WTC11 (cell line): ENCODE measurements at regions not wholly inside any gene's neighbourhood (a gene's known extent, or its start where the extent isn't known, plus 50 kb on each side); places are given as distances from the start of the nearest gene placed in this dataset.

Experiments
- ATAC-seq: fragments of 200-7000 bp; cut with Tn5 transposase; 2 replicates; pipeline ENCODE4 v1.10.0; 2021; ENCODE audit warnings: mild to moderate bottlenecking, moderate library complexity
- CTCF ChIA-PET: fragments of 300-600 bp; sonication (Branson Sonifier 250); formaldehyde crosslinking; loops from one replicate; lab custom pipeline; 2021; ENCODE audit warnings: antibody characterized with exemption; lab: Charles Lee
- POLR2A ChIA-PET: fragments of 350-600 bp; sonication (Branson Sonifier 250); formaldehyde crosslinking; loops from one replicate; lab custom pipeline; 2021; ENCODE audit warnings: antibody characterized with exemption; lab: Charles Lee
- DNase-seq: peaks from one replicate; pipeline ENCODE4 v3.0.0; 2021; ENCODE audit warnings: low spot score
- H3K27ac Mint-ChIP-seq: 2 replicates; pipeline ENCODE4 v1.8.0; 2021; ENCODE audit warnings: mixed read lengths
- H3K27me3 Mint-ChIP-seq: 2 replicates; pipeline ENCODE4 v1.8.0; 2021; ENCODE audit warnings: low read depth, mild to moderate bottlenecking, moderate library complexity, mixed read lengths
- H3K36me3 Mint-ChIP-seq: 2 replicates; pipeline ENCODE4 v1.8.0; 2021; ENCODE audit warnings: mixed read lengths
- H3K4me1 Mint-ChIP-seq: 2 replicates; pipeline ENCODE4 v1.8.0; 2022; ENCODE audit warnings: mixed read lengths
- H3K4me3 Mint-ChIP-seq: 2 replicates; pipeline ENCODE4 v1.8.0; 2021; ENCODE audit warnings: mild to moderate bottlenecking, moderate library complexity, mixed read lengths
- H3K9me3 Mint-ChIP-seq: 2 replicates; pipeline ENCODE4 v1.8.0; 2021; ENCODE audit warnings: mixed read lengths
- ERG ChIP-seq: fragments of 250-450 bp; sonication (Bioruptor Pico); IDR thresholded peaks from 2 replicates; pipeline ENCODE4 v1.8.0; 2021; ENCODE audit warnings: mild to moderate bottlenecking
- ETV6 ChIP-seq: sonication (generic); formaldehyde crosslinking; IDR thresholded peaks from 2 replicates; pipeline ENCODE4 v1.8.1; 2022; ENCODE audit warnings: mild to moderate bottlenecking, missing genetic modification reagents
- FOXJ3 ChIP-seq: sonication (generic); formaldehyde crosslinking; IDR thresholded peaks from 2 replicates; pipeline ENCODE4 v1.9.0; 2021; ENCODE audit warnings: missing genetic modification reagents, mild to moderate bottlenecking, borderline replicate concordance
- FOXP4 ChIP-seq: sonication (generic); formaldehyde crosslinking; IDR thresholded peaks from 2 replicates; pipeline ENCODE4 v1.8.0; 2022; ENCODE audit warnings: mild to moderate bottlenecking, missing genetic modification reagents
- GABPB1 ChIP-seq: sonication (generic); formaldehyde crosslinking; IDR thresholded peaks from 2 replicates; pipeline ENCODE4 v1.8.1; 2023; ENCODE audit warnings: mild to moderate bottlenecking, missing genetic modification reagents
- GRHL2 ChIP-seq: fragments of 250-450 bp; sonication (Bioruptor Pico); IDR thresholded peaks from 2 replicates; pipeline ENCODE4 v1.8.0; 2022; ENCODE audit warnings: mild to moderate bottlenecking, moderate library complexity; ENCODE audit not compliant: insufficient replicate concordance, severe bottlenecking
- IRF1 ChIP-seq: sonication (generic); formaldehyde crosslinking; IDR thresholded peaks from 2 replicates; pipeline ENCODE4 v1.8.0; 2023; ENCODE audit warnings: missing genetic modification reagents
- JUN ChIP-seq: sonication (generic); formaldehyde crosslinking; IDR thresholded peaks from 2 replicates; pipeline ENCODE4 v1.8.0; 2023; ENCODE audit warnings: mild to moderate bottlenecking, missing genetic modification reagents
- MYBL2 ChIP-seq: sonication (generic); formaldehyde crosslinking; IDR thresholded peaks from 2 replicates; pipeline ENCODE4 v1.8.1; 2023; ENCODE audit warnings: mild to moderate bottlenecking, moderate library complexity, missing genetic modification reagents
- NFE2L1 ChIP-seq: sonication (generic); formaldehyde crosslinking; IDR thresholded peaks from 2 replicates; pipeline ENCODE4 v1.8.1; 2023; ENCODE audit warnings: missing genetic modification reagents
- NR2C2 ChIP-seq: sonication (generic); formaldehyde crosslinking; IDR thresholded peaks from 2 replicates; pipeline ENCODE4 v1.8.0; 2022; ENCODE audit warnings: mild to moderate bottlenecking, missing genetic modification reagents
- OVOL2 ChIP-seq: fragments of 250-450 bp; sonication (Bioruptor Pico); IDR thresholded peaks from 2 replicates; pipeline ENCODE4 v1.9.0; 2021; ENCODE audit warnings: mild to moderate bottlenecking, borderline replicate concordance
- RORB ChIP-seq: fragments of 250-450 bp; sonication (Bioruptor Pico); IDR thresholded peaks from 2 replicates; pipeline ENCODE4 v1.9.0; 2021; ENCODE audit warnings: mild to moderate bottlenecking
- SOX15 ChIP-seq: fragments of 250-450 bp; sonication (Bioruptor Pico); IDR thresholded peaks from 2 replicates; pipeline ENCODE4 v1.9.0; 2021; ENCODE audit warnings: mild to moderate bottlenecking
- STAT6 ChIP-seq: sonication (generic); formaldehyde crosslinking; conservative IDR thresholded peaks from 2 replicates; pipeline ENCODE4 v1.8.1; 2023; ENCODE audit warnings: mild to moderate bottlenecking, low read depth, missing genetic modification reagents, moderate library complexity
- TEAD4 ChIP-seq: sonication (generic); formaldehyde crosslinking; IDR thresholded peaks from 2 replicates; pipeline ENCODE4 v1.8.0; 2022; ENCODE audit warnings: mild to moderate bottlenecking, missing genetic modification reagents
- ZNF317 ChIP-seq: sonication (generic); formaldehyde crosslinking; IDR thresholded peaks from 2 replicates; pipeline ENCODE4 v1.8.1; 2023; ENCODE audit warnings: low read depth, mild to moderate bottlenecking, moderate library complexity, missing genetic modification reagents, borderline replicate concordance
- ZNF416 ChIP-seq: fragments of 250-450 bp; sonication (Bioruptor Pico); IDR thresholded peaks from 2 replicates; pipeline ENCODE4 v1.9.0; 2021; ENCODE audit warnings: mild to moderate bottlenecking, inconsistent platforms
- TF ChIP-seq, protein P1 (sequence below): sonication (generic); formaldehyde crosslinking; IDR thresholded peaks from 2 replicates; pipeline ENCODE4 v1.8.1; 2022; ENCODE audit warnings: low read depth, missing genetic modification reagents, borderline replicate concordance
- TF ChIP-seq, protein P2 (sequence below): sonication (generic); formaldehyde crosslinking; conservative IDR thresholded peaks from 2 replicates; pipeline ENCODE4 v1.8.1; 2022; ENCODE audit warnings: mild to moderate bottlenecking, missing genetic modification reagents
- TF ChIP-seq, protein P3 (sequence below): sonication (generic); formaldehyde crosslinking; IDR thresholded peaks from 2 replicates; pipeline ENCODE4 v1.8.1; 2023; ENCODE audit warnings: mild to moderate bottlenecking, missing genetic modification reagents
- TF ChIP-seq, protein P4 (sequence below): sonication (generic); formaldehyde crosslinking; IDR thresholded peaks from 2 replicates; pipeline ENCODE4 v1.8.0; 2022; ENCODE audit warnings: mild to moderate bottlenecking, missing genetic modification reagents

- H3K27ac Mint-ChIP-seq: no peak overlapping the region
- POLR2A ChIA-PET: no interaction called here
- H3K4me3 Mint-ChIP-seq: no peak overlapping the region
- H3K9me3 Mint-ChIP-seq: peaks cover 3% of the 10 kb centered on the region
- DNase-seq: no peak
- no peak for ATAC-seq
- H3K27me3 Mint-ChIP-seq: no peaks in the 10 kb centered on the region
- no peaks in the 10 kb centered on the region for H3K36me3 Mint-ChIP-seq
- CTCF ChIA-PET: interaction anchor here (1.0 kb wide), 1 partner anchor 215 kb away, joined by 3 read pairs; no protein-coding TSS in a partner anchor
- H3K4me1 Mint-ChIP-seq: no peaks in the 10 kb centered on the region
- TF ChIP-seq, protein P1, sequence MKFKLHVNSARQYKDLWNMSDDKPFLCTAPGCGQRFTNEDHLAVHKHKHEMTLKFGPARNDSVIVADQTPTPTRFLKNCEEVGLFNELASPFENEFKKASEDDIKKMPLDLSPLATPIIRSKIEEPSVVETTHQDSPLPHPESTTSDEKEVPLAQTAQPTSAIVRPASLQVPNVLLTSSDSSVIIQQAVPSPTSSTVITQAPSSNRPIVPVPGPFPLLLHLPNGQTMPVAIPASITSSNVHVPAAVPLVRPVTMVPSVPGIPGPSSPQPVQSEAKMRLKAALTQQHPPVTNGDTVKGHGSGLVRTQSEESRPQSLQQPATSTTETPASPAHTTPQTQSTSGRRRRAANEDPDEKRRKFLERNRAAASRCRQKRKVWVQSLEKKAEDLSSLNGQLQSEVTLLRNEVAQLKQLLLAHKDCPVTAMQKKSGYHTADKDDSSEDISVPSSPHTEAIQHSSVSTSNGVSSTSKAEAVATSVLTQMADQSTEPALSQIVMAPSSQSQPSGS (CRISPR knock-in tag): no peak
- TF ChIP-seq MYBL2 (CRISPR knock-in tag): no peak
- TF ChIP-seq NFE2L1 (CRISPR knock-in tag): no peak
Measured at GRCh38 chr3:107198581-107199181, 178.6 kb upstream of the CCDC54 start.

DNA sequence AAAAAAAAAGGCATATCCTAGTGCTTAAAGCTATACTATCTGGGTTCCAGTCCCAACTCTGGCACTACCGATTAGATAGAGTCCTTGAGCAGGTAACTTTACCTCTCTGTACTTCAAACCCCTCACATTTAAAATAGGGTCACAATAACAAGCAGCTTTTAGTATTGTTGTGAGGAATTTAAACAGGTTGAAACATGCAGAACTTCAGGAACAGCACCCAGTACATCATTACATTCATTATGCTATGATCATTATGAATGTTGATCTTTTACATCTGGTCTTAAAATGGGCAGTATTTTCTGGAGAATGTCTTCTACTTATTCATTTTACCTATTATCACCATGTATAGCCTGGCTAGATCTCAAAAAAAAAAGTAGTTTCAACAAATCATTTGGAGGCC is 176.1 kb upstream of the CCDC54 start:
- no peak for TF ChIP-seq SOX15 (CRISPR knock-in tag)
- TF ChIP-seq TEAD4 (CRISPR knock-in tag): no peak
- TF ChIP-seq, protein P2, sequence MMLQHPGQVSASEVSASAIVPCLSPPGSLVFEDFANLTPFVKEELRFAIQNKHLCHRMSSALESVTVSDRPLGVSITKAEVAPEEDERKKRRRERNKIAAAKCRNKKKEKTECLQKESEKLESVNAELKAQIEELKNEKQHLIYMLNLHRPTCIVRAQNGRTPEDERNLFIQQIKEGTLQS (CRISPR knock-in tag): no peak
- TF ChIP-seq ETV6: no peak
- TF ChIP-seq GABPB1 (CRISPR knock-in tag): no peak
- no peak for TF ChIP-seq IRF1 (CRISPR knock-in tag)
- no peak for TF ChIP-seq ZNF416
- no peak for TF ChIP-seq JUN
- TF ChIP-seq FOXP4 (CRISPR knock-in tag): no peak
- TF ChIP-seq ZNF317 (CRISPR knock-in tag): no peak
- no peak for TF ChIP-seq ERG (CRISPR knock-in tag)
- TF ChIP-seq RORB: no peak
- TF ChIP-seq NR2C2 (CRISPR knock-in tag): no peak
- TF ChIP-seq STAT6 (CRISPR knock-in tag): no peak
- TF ChIP-seq OVOL2 (CRISPR knock-in tag): no peak
- TF ChIP-seq, protein P3, sequence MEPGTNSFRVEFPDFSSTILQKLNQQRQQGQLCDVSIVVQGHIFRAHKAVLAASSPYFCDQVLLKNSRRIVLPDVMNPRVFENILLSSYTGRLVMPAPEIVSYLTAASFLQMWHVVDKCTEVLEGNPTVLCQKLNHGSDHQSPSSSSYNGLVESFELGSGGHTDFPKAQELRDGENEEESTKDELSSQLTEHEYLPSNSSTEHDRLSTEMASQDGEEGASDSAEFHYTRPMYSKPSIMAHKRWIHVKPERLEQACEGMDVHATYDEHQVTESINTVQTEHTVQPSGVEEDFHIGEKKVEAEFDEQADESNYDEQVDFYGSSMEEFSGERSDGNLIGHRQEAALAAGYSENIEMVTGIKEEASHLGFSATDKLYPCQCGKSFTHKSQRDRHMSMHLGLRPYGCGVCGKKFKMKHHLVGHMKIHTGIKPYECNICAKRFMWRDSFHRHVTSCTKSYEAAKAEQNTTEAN (CRISPR knock-in tag): no peak
- no peak for TF ChIP-seq GRHL2
- TF ChIP-seq, protein P4, sequence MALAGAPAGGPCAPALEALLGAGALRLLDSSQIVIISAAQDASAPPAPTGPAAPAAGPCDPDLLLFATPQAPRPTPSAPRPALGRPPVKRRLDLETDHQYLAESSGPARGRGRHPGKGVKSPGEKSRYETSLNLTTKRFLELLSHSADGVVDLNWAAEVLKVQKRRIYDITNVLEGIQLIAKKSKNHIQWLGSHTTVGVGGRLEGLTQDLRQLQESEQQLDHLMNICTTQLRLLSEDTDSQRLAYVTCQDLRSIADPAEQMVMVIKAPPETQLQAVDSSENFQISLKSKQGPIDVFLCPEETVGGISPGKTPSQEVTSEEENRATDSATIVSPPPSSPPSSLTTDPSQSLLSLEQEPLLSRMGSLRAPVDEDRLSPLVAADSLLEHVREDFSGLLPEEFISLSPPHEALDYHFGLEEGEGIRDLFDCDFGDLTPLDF: no peak
- TF ChIP-seq FOXJ3 (CRISPR knock-in tag): no peak
- TF ChIP-seq, protein P1 (CRISPR knock-in tag): no peak
- H3K36me3 Mint-ChIP-seq: no peaks in the 10 kb centered on the region
- no peak overlapping the region for H3K27ac Mint-ChIP-seq
- no peak overlapping the region for H3K4me3 Mint-ChIP-seq
- ChIA-PET POLR2A (no interaction called here), CTCF (interaction anchor here (1.2 kb wide), 1 partner anchor 220 kb away, joined by 3 read pairs; no protein-coding TSS in a partner anchor)
- no peaks in the 10 kb centered on the region for H3K4me1 Mint-ChIP-seq
- ATAC-seq (no peak), DNase-seq (no peak)
- H3K27me3 Mint-ChIP-seq: no peaks in the 10 kb centered on the region
- H3K9me3 Mint-ChIP-seq: no peaks in the 10 kb centered on the region
